GM23338 (cell line): ENCODE measurements at regions not wholly inside any gene's neighbourhood (a gene's known extent, or its start where the extent isn't known, plus 50 kb on each side); places are given as distances from the start of the nearest gene placed in this dataset.

Source experiments
- ATAC-seq: fragments of 200-7000 bp; cut with Tn5 transposase; 3 replicates; pipeline ENCODE4 v1.9.1; 2020
- DNase-seq: peaks from one replicate; pipeline ENCODE4 v3.0.0-alpha.2; 2015; ENCODE audit warnings: low spot score
- H2AFZ ChIP-seq: fragments of 200-600 bp; sonication (generic); 2 replicates; pipeline ENCODE4 v1.8.0; 2016; ENCODE audit warnings: antibody characterized with exemption, mild to moderate bottlenecking, moderate library complexity
- H3F3A ChIP-seq: fragments of 200-600 bp; sonication (generic); replicated peaks from 2 replicates; pipeline ENCODE4 v1.8.0; 2017; ENCODE audit warnings: antibody characterized with exemption, mixed run types, low read depth
- H3K27ac ChIP-seq: fragments of 200-600 bp; sonication (generic); 2 replicates; pipeline ENCODE4 v1.6.1; 2016; ENCODE audit warnings: low read depth
- H3K27me3 ChIP-seq: fragments of 200-600 bp; sonication (generic); 2 replicates; pipeline ENCODE4 v1.8.0; 2016; ENCODE audit warnings: mild to moderate bottlenecking, mixed run types, moderate library complexity; ENCODE audit not compliant: insufficient read depth
- H3K36me3 ChIP-seq: fragments of 200-600 bp; sonication (generic); 2 replicates; pipeline ENCODE4 v1.8.0; 2016; ENCODE audit warnings: mild to moderate bottlenecking; ENCODE audit not compliant: insufficient read depth
- H3K4me1 ChIP-seq: fragments of 200-600 bp; sonication (generic); 2 replicates; pipeline ENCODE4 v1.8.0; 2016; ENCODE audit warnings: mild to moderate bottlenecking, moderate library complexity; ENCODE audit not compliant: insufficient read depth
- H3K4me2 ChIP-seq: fragments of 200-600 bp; sonication (generic); 2 replicates; pipeline ENCODE4 v1.7.1; 2017; ENCODE audit warnings: mixed run types
- H3K4me3 ChIP-seq: fragments of 200-600 bp; sonication (generic); 2 replicates; pipeline ENCODE4 v1.6.1; 2016; ENCODE audit warnings: mixed run types
- H3K79me2 ChIP-seq: fragments of 200-600 bp; sonication (generic); replicated peaks from 2 replicates; pipeline ENCODE4 v1.8.0; 2017; ENCODE audit warnings: mild to moderate bottlenecking; ENCODE audit not compliant: insufficient read depth
- H3K9me2 ChIP-seq: fragments of 200-600 bp; sonication (generic); 2 replicates; pipeline ENCODE4 v1.8.0; 2017; ENCODE audit not compliant: insufficient read depth
- H4K20me1 ChIP-seq: fragments of 200-600 bp; sonication (generic); replicated peaks from 2 replicates; pipeline ENCODE4 v1.8.0; 2017; ENCODE audit warnings: mild to moderate bottlenecking; ENCODE audit not compliant: insufficient read depth
- H3K27ac Mint-ChIP-seq: 2 replicates; pipeline ENCODE4 v1.8.0; 2020; ENCODE audit warnings: inconsistent platforms, mild to moderate bottlenecking, moderate library complexity, mixed read lengths
- H3K27me3 Mint-ChIP-seq: 3 replicates; pipeline ENCODE4 v1.8.0; 2022; ENCODE audit warnings: low read depth, mild to moderate bottlenecking, moderate library complexity, mixed read lengths, inconsistent platforms; ENCODE audit not compliant: insufficient read depth, poor library complexity
- H3K36me3 Mint-ChIP-seq: 3 replicates; pipeline ENCODE4 v1.8.0; 2021; ENCODE audit warnings: low read depth, mild to moderate bottlenecking, inconsistent platforms, moderate library complexity, mixed read lengths
- H3K4me1 Mint-ChIP-seq: 3 replicates; pipeline ENCODE4 v1.8.0; 2020; ENCODE audit warnings: mild to moderate bottlenecking, inconsistent platforms, mixed read lengths
- H3K4me3 Mint-ChIP-seq: 3 replicates; pipeline ENCODE4 v1.8.0; 2021; ENCODE audit warnings: moderate library complexity, mild to moderate bottlenecking, inconsistent platforms, mixed read lengths
- H3K9me3 Mint-ChIP-seq: 3 replicates; pipeline ENCODE4 v1.8.0; 2020; ENCODE audit warnings: moderate library complexity, mild to moderate bottlenecking, inconsistent platforms, mixed read lengths
- CREB1 ChIP-seq: fragments of 250-450 bp; sonication (Bioruptor Pico); IDR thresholded peaks from 2 replicates; pipeline ENCODE4 v1.5.0; 2020; ENCODE audit warnings: low read depth, mild to moderate bottlenecking, moderate library complexity
- CTCF ChIP-seq, 2 experiments: fragments of 200-600 bp in 1 of 2; sonication (generic) in 1 of 2; conservative IDR thresholded peaks; 2 replicates each; pipeline versions ENCODE4 v1.5.1 to v1.6.1; 2016 to 2017; ENCODE audit warnings: antibody characterized with exemption in 2 of 2, low read depth in 2 of 2, mild to moderate bottlenecking in 2 of 2, moderate library complexity in 1 of 2
- ETS1 ChIP-seq: IDR thresholded peaks from 2 replicates; pipeline ENCODE4 v1.6.1; 2016; ENCODE audit warnings: antibody characterized with exemption
- EZH2 ChIP-seq: fragments of 200-600 bp; sonication (generic); IDR thresholded peaks from one replicate; pipeline ENCODE4 v1.8.0; 2017; ENCODE audit warnings: antibody characterized with exemption, mild to moderate bottlenecking, low read depth; ENCODE audit not compliant: unreplicated experiment
- EZH2phosphoT487 ChIP-seq: fragments of 200-600 bp; sonication (generic); IDR thresholded peaks from one replicate; pipeline ENCODE4 v1.8.1; 2018; ENCODE audit warnings: antibody characterized with exemption; ENCODE audit not compliant: unreplicated experiment
- JUNB ChIP-seq: IDR thresholded peaks from one replicate; pipeline ENCODE4 v1.6.1; 2016; ENCODE audit warnings: antibody characterized with exemption; ENCODE audit not compliant: unreplicated experiment
- NANOG ChIP-seq: IDR thresholded peaks from 2 replicates; pipeline ENCODE4 v1.6.1; 2016; ENCODE audit warnings: antibody characterized with exemption, borderline replicate concordance
- POLR2AphosphoS5 ChIP-seq: IDR thresholded peaks from 2 replicates; pipeline ENCODE4 v1.6.1; 2016; ENCODE audit warnings: antibody characterized with exemption, low read depth
- REST ChIP-seq: IDR thresholded peaks from one replicate; pipeline ENCODE4 v1.6.1; 2018; ENCODE audit warnings: antibody characterized with exemption; ENCODE audit not compliant: unreplicated experiment
- STAT1 ChIP-seq: IDR thresholded peaks from one replicate; pipeline ENCODE4 v1.6.1; 2016; ENCODE audit warnings: antibody characterized with exemption; ENCODE audit not compliant: unreplicated experiment
- ZNF114 ChIP-seq: fragments of 250-450 bp; sonication (Bioruptor Pico); IDR thresholded peaks from 2 replicates; pipeline ENCODE4 v1.5.0; 2020; ENCODE audit warnings: mild to moderate bottlenecking, moderate library complexity
- ZNF331 ChIP-seq: fragments of 250-450 bp; sonication (Bioruptor Pico); IDR thresholded peaks from 2 replicates; pipeline ENCODE4 v1.5.0; 2020; ENCODE audit warnings: low read depth, mild to moderate bottlenecking, moderate library complexity
- ZNF462 ChIP-seq: fragments of 250-450 bp; sonication (Bioruptor Pico); IDR thresholded peaks from 2 replicates; pipeline ENCODE4 v1.5.0; 2020; ENCODE audit warnings: mild to moderate bottlenecking, moderate library complexity

GRCh38 chr17:77882481-77883212, 75.9 kb upstream of the TNRC6C start:
- Mint-ChIP-seq H3K4me3 (no peak overlapping the region), H3K27me3 (peaks cover 26% of the 10 kb centered on the region), H3K36me3 (no peaks in the 10 kb centered on the region), H3K4me1 (peaks cover 28% of the 10 kb centered on the region), H3K27ac (no peak overlapping the region), H3K9me3 (no peaks in the 10 kb centered on the region)
- no peaks in the 10 kb centered on the region for H4K20me1 ChIP-seq
- H3K9me2 ChIP-seq, result no peaks in the 10 kb centered on the region
- H3F3A ChIP-seq, result 0 out of 2 replicates have a peak, but pooled peaks cover 6% of the 10 kb centered on the region
- no peak overlapping the region for H3K4me2 ChIP-seq
- no peaks in the 10 kb centered on the region for H3K36me3 ChIP-seq
- no peak overlapping the region for H2AFZ ChIP-seq
- TF ChIP-seq REST, result no peak
- no peak for TF ChIP-seq EZH2phosphoT487
- no peak for TF ChIP-seq CTCF (conservative IDR thresholded peaks at IDR 0.05; ENCODE audit: low read depth in 2 of 2)
- no peak for TF ChIP-seq EZH2
- TF ChIP-seq POLR2AphosphoS5, result no peak
- TF ChIP-seq STAT1, result no peak
- TF ChIP-seq NANOG, result no peak
- no peak for TF ChIP-seq CREB1
- no peak for TF ChIP-seq ZNF462 (CRISPR knock-in tag)
- TF ChIP-seq ZNF114 (CRISPR knock-in tag), result no peak
- TF ChIP-seq JUNB, result no peak
- TF ChIP-seq ETS1, result no peak
- TF ChIP-seq ZNF331 (CRISPR knock-in tag), result no peak
- H3K27me3 ChIP-seq, result peaks cover 14% of the 10 kb centered on the region
- no peak overlapping the region for H3K4me3 ChIP-seq
- H3K79me2 ChIP-seq, result no peaks in the 10 kb centered on the region
- no peak for DNase-seq
- H3K27ac ChIP-seq, result no peak overlapping the region
- peaks cover 9% of the 10 kb centered on the region for H3K4me1 ChIP-seq
- ATAC-seq, result no peak
